ENCODE measurements at regions not wholly inside any gene's neighbourhood (a gene's known extent, or its start where the extent isn't known, plus 50 kb on each side); places are given as distances from the start of the nearest gene placed in this dataset.
A peak's percentile ranks its signal among the peaks of the same experiment; 100 is the strongest.

- DNase-seq = no peak
Measured at GRCh38 chr18:33517950-33518349, 60.1 kb upstream of the ASXL3 start.

- no peak for DNase-seq
Measured at GRCh38 chr18:33513027-33513426, 65.0 kb upstream of the ASXL3 start.

GRCh38 chr18:33507019-33507418 lies 66.5 kb upstream of the CCDC178 start:
- DNase-seq = no peak

GRCh38 chr18:33505798-33506197 lies 65.3 kb upstream of the CCDC178 start:
- no peak for DNase-seq

- DNase-seq = no peak
Measured at GRCh38 chr18:33505297-33505696, 64.8 kb upstream of the CCDC178 start.

- DNase-seq = peak; percentile 84
Measured at GRCh38 chr18:33495278-33495677, 54.8 kb upstream of the CCDC178 start.

Measured in DMS53 (cell line).